ENCODE measurements at regions not wholly inside any gene's neighbourhood (a gene's known extent, or its start where the extent isn't known, plus 50 kb on each side); places are given as distances from the start of the nearest gene placed in this dataset.

DNA sequence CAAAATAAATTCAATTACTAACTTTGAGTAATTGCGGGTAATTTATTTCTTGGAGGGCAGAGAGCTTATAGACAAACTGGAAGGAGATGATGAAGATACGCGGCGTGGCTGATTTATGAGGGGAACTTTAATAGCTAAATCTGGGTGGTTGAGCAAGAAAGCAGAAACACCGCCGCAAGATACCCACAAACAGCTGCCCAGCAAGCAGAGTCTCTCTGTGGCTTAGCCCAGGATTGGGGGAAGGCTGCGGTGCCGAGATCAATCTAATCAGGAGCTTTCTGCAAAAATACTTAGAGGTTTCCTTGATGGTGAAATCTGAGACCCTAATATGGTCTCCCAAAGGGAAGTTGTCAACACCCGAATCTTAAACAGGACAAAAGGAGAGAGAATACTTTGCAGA is 94.9 kb upstream of the MGMT start:
- TF ChIP-seq POLR2A (IDR thresholded peaks at IDR 0.05; ENCODE audit: low read length) (no peak), GATA1 (IDR thresholded peaks at IDR 0.05; ENCODE audit: low read depth, low read length) (no peak)

Data from erythroblast (primary cell).